HL-60 (cell line): ENCODE measurements at regions not wholly inside any gene's neighbourhood (a gene's known extent, or its start where the extent isn't known, plus 50 kb on each side); places are given as distances from the start of the nearest gene placed in this dataset.

Source experiments
- POLR2AphosphoS5 ChIP-seq: IDR thresholded peaks from 2 replicates; pipeline ENCODE4 v1.6.1; 2012; ENCODE audit warnings: low read depth
- SPI1 ChIP-seq: IDR thresholded peaks from 2 replicates; pipeline ENCODE4 v1.6.1; 2012; ENCODE audit warnings: low read depth, mild to moderate bottlenecking, borderline replicate concordance
- TF ChIP-seq, protein P1 (sequence below): IDR thresholded peaks from one replicate; pipeline ENCODE4 v1.5.1; 2011; ENCODE audit warnings: low read length, control low read depth, inconsistent platforms; ENCODE audit not compliant: insufficient read depth
- TF ChIP-seq, protein P2 (sequence below): IDR thresholded peaks from 2 replicates; pipeline ENCODE4 v1.6.1; 2012; ENCODE audit warnings: low read depth; ENCODE audit not compliant: insufficient replicate concordance

DNA sequence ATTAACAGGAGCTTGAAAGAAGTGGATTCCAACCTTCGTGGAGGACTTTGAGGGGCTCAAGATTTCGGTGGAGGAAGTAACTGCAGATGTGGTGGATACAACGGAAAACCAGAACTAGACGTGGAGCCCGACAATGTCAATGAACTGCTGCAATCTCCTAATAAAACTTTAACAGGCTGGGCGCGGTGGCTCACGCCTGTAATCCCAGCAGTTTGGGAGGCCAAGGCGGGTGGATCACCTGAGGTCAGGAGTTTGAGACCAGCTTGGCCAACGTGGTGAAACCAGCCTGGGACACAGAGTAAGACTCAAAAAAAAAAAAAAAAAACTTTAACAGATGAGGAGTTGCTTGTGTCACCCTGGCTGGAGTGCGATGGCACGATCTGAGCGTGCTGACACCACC is 477.8 kb upstream of the MKI67 start:
- TF ChIP-seq SPI1 (no peak), POLR2AphosphoS5 (no peak)
- TF ChIP-seq, protein P1, sequence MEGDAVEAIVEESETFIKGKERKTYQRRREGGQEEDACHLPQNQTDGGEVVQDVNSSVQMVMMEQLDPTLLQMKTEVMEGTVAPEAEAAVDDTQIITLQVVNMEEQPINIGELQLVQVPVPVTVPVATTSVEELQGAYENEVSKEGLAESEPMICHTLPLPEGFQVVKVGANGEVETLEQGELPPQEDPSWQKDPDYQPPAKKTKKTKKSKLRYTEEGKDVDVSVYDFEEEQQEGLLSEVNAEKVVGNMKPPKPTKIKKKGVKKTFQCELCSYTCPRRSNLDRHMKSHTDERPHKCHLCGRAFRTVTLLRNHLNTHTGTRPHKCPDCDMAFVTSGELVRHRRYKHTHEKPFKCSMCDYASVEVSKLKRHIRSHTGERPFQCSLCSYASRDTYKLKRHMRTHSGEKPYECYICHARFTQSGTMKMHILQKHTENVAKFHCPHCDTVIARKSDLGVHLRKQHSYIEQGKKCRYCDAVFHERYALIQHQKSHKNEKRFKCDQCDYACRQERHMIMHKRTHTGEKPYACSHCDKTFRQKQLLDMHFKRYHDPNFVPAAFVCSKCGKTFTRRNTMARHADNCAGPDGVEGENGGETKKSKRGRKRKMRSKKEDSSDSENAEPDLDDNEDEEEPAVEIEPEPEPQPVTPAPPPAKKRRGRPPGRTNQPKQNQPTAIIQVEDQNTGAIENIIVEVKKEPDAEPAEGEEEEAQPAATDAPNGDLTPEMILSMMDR = no peak
- TF ChIP-seq, protein P2, sequence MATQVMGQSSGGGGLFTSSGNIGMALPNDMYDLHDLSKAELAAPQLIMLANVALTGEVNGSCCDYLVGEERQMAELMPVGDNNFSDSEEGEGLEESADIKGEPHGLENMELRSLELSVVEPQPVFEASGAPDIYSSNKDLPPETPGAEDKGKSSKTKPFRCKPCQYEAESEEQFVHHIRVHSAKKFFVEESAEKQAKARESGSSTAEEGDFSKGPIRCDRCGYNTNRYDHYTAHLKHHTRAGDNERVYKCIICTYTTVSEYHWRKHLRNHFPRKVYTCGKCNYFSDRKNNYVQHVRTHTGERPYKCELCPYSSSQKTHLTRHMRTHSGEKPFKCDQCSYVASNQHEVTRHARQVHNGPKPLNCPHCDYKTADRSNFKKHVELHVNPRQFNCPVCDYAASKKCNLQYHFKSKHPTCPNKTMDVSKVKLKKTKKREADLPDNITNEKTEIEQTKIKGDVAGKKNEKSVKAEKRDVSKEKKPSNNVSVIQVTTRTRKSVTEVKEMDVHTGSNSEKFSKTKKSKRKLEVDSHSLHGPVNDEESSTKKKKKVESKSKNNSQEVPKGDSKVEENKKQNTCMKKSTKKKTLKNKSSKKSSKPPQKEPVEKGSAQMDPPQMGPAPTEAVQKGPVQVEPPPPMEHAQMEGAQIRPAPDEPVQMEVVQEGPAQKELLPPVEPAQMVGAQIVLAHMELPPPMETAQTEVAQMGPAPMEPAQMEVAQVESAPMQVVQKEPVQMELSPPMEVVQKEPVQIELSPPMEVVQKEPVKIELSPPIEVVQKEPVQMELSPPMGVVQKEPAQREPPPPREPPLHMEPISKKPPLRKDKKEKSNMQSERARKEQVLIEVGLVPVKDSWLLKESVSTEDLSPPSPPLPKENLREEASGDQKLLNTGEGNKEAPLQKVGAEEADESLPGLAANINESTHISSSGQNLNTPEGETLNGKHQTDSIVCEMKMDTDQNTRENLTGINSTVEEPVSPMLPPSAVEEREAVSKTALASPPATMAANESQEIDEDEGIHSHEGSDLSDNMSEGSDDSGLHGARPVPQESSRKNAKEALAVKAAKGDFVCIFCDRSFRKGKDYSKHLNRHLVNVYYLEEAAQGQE = no peak
